Activated CD4-positive, alpha-beta T cell treated with anti-CD3 and anti-CD28 coated beads, Interleukin-2, amount 10 ng/mL, durations not matched to agents 24 days and 14 days (primary cell): ENCODE measurements at regions not wholly inside any gene's neighbourhood (a gene's known extent, or its start where the extent isn't known, plus 50 kb on each side); places are given as distances from the start of the nearest gene placed in this dataset.

ENCODE experiments used
- DNase-seq: peaks from one replicate; pipeline ENCODE4 v3.0.0; 2022
- H3K27ac Mint-ChIP-seq: one replicate; pipeline ENCODE4 v1.8.0; 2022; ENCODE audit warnings: mild to moderate bottlenecking, mixed read lengths
- H3K27me3 Mint-ChIP-seq: one replicate; pipeline ENCODE4 v1.8.0; 2022; ENCODE audit warnings: mixed read lengths
- H3K36me3 Mint-ChIP-seq: one replicate; pipeline ENCODE4 v1.8.0; 2022; ENCODE audit warnings: low read depth, mild to moderate bottlenecking, mixed read lengths
- H3K4me1 Mint-ChIP-seq: one replicate; pipeline ENCODE4 v1.8.0; 2021; ENCODE audit warnings: mixed read lengths
- H3K4me3 Mint-ChIP-seq: one replicate; pipeline ENCODE4 v1.8.0; 2022; ENCODE audit warnings: mild to moderate bottlenecking, moderate library complexity, mixed read lengths
- H3K9me3 Mint-ChIP-seq: one replicate; pipeline ENCODE4 v1.8.0; 2021; ENCODE audit warnings: mixed read lengths
- intact Hi-C: fragments of 100-400 bp; cut with micrococcal nuclease; formaldehyde crosslinking; loops from one replicate; pipeline ENCODE4 v1.15.1; 2023

DNA sequence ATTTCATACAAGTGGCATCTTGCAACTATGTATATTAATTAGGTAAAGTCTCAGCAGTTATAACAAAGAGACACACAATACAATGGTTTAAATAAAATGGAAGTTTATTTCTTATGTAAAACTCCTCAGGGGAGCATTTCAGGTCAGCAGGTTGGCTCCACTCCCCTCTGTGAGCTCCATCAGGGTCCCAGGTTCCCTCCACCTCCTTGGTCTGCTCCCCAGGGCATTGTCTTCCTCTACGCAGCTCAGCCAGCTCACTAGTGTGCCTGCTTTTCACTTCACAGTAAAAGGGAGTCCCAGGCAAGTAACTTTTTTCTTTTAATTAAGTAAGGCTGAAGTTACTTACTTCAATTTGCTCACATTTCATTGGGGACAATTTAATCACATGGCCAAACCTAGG is 135.3 kb upstream of the FNDC3A start:
- H3K27ac Mint-ChIP-seq = no peak overlapping the region
- no peaks in the 10 kb centered on the region for H3K36me3 Mint-ChIP-seq
- no peaks in the 10 kb centered on the region for H3K4me1 Mint-ChIP-seq
- H3K27me3 Mint-ChIP-seq = peaks cover 10% of the 10 kb centered on the region
- H3K9me3 Mint-ChIP-seq = peaks cover 15% of the 10 kb centered on the region
- H3K4me3 Mint-ChIP-seq = no peak overlapping the region
- intact Hi-C loops = no loop called here
- no peak for DNase-seq

DNA sequence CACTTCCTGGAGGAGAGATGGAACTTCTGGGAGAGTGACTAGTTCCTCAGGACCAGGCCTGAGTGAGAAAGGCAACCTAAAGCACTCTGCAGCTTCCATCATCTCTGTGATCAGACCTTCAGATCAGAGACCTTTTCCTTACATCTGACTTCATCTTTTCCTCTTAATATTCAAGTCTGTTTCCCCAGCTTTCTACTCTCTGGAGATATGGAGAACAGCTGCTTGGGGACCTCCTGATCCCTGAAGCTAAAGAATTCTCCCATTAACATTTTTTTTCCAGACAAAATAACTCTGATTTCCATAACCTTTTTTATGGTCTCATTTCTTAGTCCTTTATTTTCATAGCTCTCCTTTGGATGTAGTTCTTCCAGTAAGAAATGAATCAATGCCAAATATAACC is 133.4 kb upstream of the FNDC3A start:
- intact Hi-C loops = no loop called here
- H3K9me3 Mint-ChIP-seq = peaks cover 11% of the 10 kb centered on the region
- no peaks in the 10 kb centered on the region for H3K36me3 Mint-ChIP-seq
- H3K27me3 Mint-ChIP-seq = peaks cover 8% of the 10 kb centered on the region
- H3K27ac Mint-ChIP-seq = no peak overlapping the region
- H3K4me3 Mint-ChIP-seq = no peak overlapping the region
- no peak for DNase-seq
- H3K4me1 Mint-ChIP-seq = no peaks in the 10 kb centered on the region

DNA sequence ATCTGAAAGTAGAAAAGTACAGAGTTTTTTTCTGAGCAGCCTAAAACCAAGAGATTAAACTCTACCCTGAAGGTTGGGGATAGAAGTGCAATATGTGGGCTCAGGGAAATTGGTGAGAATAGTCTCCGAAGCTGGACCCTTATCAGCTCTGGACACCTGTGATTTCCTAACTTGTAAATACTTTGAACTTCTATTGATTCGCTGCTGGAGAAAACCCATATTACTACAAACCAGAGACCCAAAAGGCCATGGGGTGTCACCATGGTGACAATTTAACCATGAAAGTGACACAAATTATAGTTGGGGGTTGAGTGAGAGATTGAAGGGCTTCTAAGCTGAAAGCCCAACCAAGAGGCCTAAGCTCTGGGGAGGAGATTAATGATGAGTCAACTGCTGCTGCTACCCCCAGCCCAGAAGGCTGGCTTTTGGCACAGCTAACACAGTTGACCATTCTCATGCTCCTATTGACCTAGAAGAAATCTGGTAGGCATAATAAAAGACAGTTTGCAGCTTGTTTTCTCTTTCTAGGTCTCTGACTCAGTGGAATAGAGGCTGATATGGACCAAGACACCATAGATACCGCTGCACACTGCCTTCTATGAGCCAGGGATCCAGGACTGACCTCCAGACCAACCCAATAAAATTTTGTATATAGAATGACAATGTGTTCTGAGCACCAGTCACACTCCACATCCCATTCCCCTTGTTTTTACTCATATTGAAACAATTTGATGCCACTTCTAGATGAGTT is 131.9 kb upstream of the FNDC3A start:
- Mint-ChIP-seq H3K27ac (no peak overlapping the region), H3K4me3 (no peak overlapping the region)

GRCh38 chr13:48844676-48845075 is 131.0 kb upstream of the FNDC3A start:
- Mint-ChIP-seq H3K27me3 (peaks cover 8% of the 10 kb centered on the region), H3K4me3 (no peak overlapping the region), H3K4me1 (no peaks in the 10 kb centered on the region), H3K36me3 (no peaks in the 10 kb centered on the region), H3K9me3 (peaks cover 11% of the 10 kb centered on the region), H3K27ac (no peak overlapping the region)
- intact Hi-C loops = no loop called here
- DNase-seq = no peak

More for the DNA sequence above, 131.9 kb upstream of the FNDC3A start:
- Mint-ChIP-seq H3K4me1 (no peaks in the 10 kb centered on the region), H3K9me3 (peaks cover 11% of the 10 kb centered on the region), H3K27me3 (peaks cover 8% of the 10 kb centered on the region), H3K36me3 (no peaks in the 10 kb centered on the region)
- intact Hi-C loops = no loop called here
- no peak for DNase-seq

DNA sequence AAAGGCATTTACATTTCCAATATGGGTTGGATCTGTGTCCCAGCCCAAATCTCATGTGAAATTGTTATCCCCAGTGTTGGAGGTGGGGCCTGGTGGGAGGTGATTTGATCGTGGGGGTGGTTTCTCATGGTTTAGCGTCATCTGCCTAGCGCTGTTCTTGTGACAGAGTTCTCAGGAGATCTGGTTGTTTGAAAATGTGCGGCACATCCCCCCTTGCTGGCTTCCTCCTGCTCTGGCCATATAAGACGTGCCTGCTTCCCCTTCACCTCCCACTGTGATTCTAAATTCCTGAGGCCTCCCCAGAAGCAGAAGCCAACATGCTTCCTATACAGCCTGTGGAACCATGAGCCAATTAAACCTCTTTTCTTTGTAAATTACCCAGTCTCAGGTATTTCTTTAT is 126.2 kb upstream of the FNDC3A start:
- intact Hi-C loops = no loop called here
- H3K9me3 Mint-ChIP-seq = peaks cover 3% of the 10 kb centered on the region
- no peak overlapping the region for H3K4me3 Mint-ChIP-seq
- peaks cover 9% of the 10 kb centered on the region for H3K27me3 Mint-ChIP-seq
- no peak for DNase-seq
- no peaks in the 10 kb centered on the region for H3K36me3 Mint-ChIP-seq
- peaks cover 24% of the 10 kb centered on the region for H3K4me1 Mint-ChIP-seq
- H3K27ac Mint-ChIP-seq = no peak overlapping the region

DNA sequence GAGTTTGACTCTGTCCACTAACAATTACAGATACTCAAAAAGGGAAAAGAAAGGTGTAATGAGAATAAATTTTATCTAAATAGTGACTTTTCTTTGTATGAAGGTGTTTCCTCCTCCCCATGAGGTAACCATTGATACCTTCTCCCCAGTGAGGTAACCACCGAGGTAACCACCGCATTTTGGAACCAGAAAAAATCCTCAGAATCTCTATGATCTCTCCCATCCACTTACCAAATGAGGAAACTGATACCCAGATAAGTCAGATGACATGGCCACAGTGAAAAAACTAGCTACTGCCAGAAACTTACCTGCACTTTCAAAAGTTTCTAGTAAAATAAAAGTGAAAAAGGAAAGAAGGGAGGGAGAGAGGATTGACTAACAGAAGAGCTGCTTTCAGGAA is 124.0 kb upstream of the FNDC3A start:
- DNase-seq = no peak
- peaks cover 9% of the 10 kb centered on the region for H3K27me3 Mint-ChIP-seq
- H3K36me3 Mint-ChIP-seq = no peaks in the 10 kb centered on the region
- H3K4me1 Mint-ChIP-seq = peaks cover 24% of the 10 kb centered on the region
- intact Hi-C loops = loop anchor here (2.0 kb wide), 1 partner anchor 33 kb away; no protein-coding TSS in a partner anchor
- no peak overlapping the region for H3K4me3 Mint-ChIP-seq
- peak overlapping the region; percentile 42 for H3K27ac Mint-ChIP-seq
- H3K9me3 Mint-ChIP-seq = peaks cover 3% of the 10 kb centered on the region

DNA sequence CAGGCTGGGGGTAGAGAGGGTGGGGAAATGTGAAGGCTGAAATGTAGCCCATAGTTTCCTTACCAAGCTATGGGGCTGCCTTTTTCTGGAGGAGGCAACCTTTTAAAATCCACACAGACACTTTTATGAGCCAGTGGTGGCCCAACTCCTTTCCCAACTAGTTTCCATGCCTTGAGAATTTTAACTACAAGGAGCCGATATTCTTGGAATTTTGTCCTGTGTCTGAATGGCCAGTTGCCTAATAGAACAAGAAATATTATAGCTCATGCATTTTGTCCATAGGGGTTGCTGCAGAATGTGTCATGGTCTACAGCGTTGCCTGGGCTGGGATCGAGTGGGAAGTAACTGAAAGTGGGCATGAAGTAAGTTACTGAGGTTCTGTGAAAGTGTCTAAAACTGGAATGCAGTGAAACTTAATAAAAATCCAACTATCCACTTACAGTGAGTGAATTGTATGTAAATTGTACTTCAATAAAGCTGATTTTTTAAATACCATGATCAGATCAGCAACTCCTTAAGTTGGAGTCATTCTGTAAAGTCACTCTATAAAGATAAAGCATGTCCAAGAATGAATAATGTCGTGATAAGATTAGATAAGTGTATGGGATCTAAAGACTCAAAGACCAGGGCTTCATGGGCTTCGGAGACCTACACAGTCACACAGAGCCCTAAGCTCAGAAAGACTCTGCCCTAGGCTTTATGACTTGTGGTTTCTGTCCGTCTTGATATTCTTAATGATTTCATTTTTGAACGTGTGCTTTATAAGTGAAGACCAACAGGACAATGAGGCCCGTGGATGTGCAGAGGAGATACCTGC is 122.6 kb upstream of the FNDC3A start:
- peak overlapping the region; percentile 25 for H3K4me3 Mint-ChIP-seq
- intact Hi-C loops = loop anchor here (2.0 kb wide), 1 partner anchor 32 kb away; no protein-coding TSS in a partner anchor

GRCh38 chr13:48853728-48854102 is 122.0 kb upstream of the FNDC3A start:
- Mint-ChIP-seq H3K36me3 (no peaks in the 10 kb centered on the region), H3K27ac (peak overlapping the region; percentile 67), H3K9me3 (peaks cover 3% of the 10 kb centered on the region), H3K27me3 (peaks cover 9% of the 10 kb centered on the region), H3K4me3 (peak overlapping the region; percentile 25), H3K4me1 (peaks cover 28% of the 10 kb centered on the region)
- no peak for DNase-seq
- intact Hi-C loops = loop anchor here (2.0 kb wide), 1 partner anchor 31 kb away; no protein-coding TSS in a partner anchor

More for the DNA sequence above, 122.6 kb upstream of the FNDC3A start:
- Mint-ChIP-seq H3K9me3 (peaks cover 3% of the 10 kb centered on the region), H3K36me3 (no peaks in the 10 kb centered on the region), H3K27me3 (peaks cover 9% of the 10 kb centered on the region), H3K4me1 (peaks cover 24% of the 10 kb centered on the region), H3K27ac (no peak overlapping the region)
- no peak for DNase-seq

DNA sequence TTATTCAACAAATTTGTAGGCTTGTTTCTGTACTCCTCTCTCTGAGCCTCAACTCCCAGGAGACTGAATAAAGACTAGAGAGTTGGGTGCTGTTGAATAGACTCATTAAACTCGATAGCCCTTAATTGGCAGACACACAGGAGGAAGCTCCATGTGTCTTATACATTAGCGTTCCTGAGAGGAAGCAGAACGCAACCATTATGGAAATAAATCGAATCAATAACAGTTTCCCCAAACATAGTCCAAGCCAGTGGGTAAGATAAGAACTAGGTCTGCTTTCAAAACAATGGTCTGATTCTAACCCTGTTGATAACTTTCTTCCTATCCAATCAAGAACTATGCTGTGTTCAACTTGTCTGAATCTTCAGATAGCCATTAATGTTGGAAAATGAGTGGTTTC is 118.1 kb upstream of the FNDC3A start:
- Mint-ChIP-seq H3K36me3 (no peaks in the 10 kb centered on the region), H3K4me3 (no peak overlapping the region), H3K4me1 (peaks cover 14% of the 10 kb centered on the region), H3K27ac (no peak overlapping the region), H3K27me3 (no peaks in the 10 kb centered on the region), H3K9me3 (peaks cover 3% of the 10 kb centered on the region)
- DNase-seq = no peak
- intact Hi-C loops = no loop called here

DNA sequence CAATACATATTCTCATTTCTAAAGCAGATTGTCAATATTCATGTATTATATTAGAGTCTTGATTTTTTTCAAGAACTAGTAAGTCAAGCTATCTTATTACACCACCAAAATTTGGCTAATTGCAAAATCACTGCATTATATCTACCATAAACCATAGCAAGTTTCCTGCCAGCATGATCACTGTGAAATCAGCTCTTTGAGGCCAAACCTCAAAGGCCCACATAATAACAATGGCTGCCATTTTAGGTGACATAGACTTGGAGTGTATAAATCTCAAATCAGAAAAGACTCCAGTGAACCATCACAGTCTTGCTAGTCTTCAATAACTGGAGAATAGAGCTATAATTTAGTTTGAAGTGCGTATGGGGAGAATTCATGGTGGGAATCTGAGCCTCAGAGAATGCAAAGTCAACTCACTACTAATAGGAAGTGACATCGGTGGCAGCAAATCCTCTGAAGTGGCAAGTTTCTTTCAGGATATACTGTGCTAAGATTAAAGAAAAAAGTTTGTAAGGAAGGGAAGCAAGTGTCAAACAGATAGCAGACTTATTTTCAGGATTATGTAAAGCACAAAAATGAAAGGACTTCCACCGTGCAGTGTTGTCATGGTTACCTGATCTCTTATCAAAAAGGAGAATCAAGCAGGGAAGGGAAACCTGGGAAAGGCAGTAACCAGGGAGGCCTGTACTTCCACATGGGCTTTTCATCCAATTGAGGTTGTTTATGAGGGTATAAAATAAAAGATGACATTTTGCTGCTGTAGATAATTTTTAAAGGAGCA is 117.4 kb upstream of the FNDC3A start:
- H3K27ac Mint-ChIP-seq = no peak overlapping the region

GRCh38 chr13:48859272-48860105 is 116.2 kb upstream of the FNDC3A start:
- no peaks in the 10 kb centered on the region for H3K9me3 Mint-ChIP-seq
- H3K27ac Mint-ChIP-seq = no peak overlapping the region
- intact Hi-C loops = no loop called here
- H3K27me3 Mint-ChIP-seq = no peaks in the 10 kb centered on the region
- peaks cover 4% of the 10 kb centered on the region for H3K4me1 Mint-ChIP-seq
- no peaks in the 10 kb centered on the region for H3K36me3 Mint-ChIP-seq
- no peak for DNase-seq
- H3K4me3 Mint-ChIP-seq = no peak overlapping the region

More for the DNA sequence above, 117.4 kb upstream of the FNDC3A start:
- Mint-ChIP-seq H3K36me3 (no peaks in the 10 kb centered on the region), H3K27me3 (no peaks in the 10 kb centered on the region), H3K4me1 (peaks cover 11% of the 10 kb centered on the region), H3K4me3 (no peak overlapping the region), H3K9me3 (peaks cover 3% of the 10 kb centered on the region)
- no peak for DNase-seq
- intact Hi-C loops = no loop called here

DNA sequence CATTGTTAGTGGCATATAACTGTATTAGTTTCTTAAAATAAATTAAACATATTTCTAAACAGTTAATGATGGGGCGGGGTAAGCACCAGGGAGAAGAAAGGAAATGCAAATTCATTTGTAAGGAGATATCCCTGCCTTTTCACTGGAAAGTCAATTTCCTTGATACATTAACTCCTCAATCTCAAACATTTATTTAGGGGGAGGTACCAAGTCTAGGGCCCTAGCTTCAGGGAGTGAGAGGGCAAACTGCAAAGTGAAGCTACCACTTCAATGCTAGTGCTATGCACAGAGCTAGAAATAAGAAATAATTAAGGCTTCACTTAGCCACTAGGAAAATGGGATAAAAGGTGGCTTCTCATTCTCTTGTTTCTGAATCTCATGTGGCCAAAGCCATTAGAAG is 115.3 kb upstream of the FNDC3A start:
- no peak for DNase-seq
- intact Hi-C loops = no loop called here
- Mint-ChIP-seq H3K4me1 (peaks cover 4% of the 10 kb centered on the region), H3K36me3 (no peaks in the 10 kb centered on the region), H3K9me3 (no peaks in the 10 kb centered on the region), H3K27me3 (no peaks in the 10 kb centered on the region), H3K4me3 (no peak overlapping the region), H3K27ac (no peak overlapping the region)

- Mint-ChIP-seq H3K36me3 (no peaks in the 10 kb centered on the region), H3K27me3 (no peaks in the 10 kb centered on the region), H3K4me3 (no peak overlapping the region), H3K27ac (no peak overlapping the region), H3K9me3 (peaks cover 4% of the 10 kb centered on the region), H3K4me1 (peaks cover 4% of the 10 kb centered on the region)
- no peak for DNase-seq
- intact Hi-C loops = no loop called here
These were observed 113.1 kb upstream of the FNDC3A start for GRCh38 chr13:48862572-48862971.
